ENCODE measurements at regions not wholly inside any gene's neighbourhood (a gene's known extent, or its start where the extent isn't known, plus 50 kb on each side); places are given as distances from the start of the nearest gene placed in this dataset.

GRCh38 chr2:3033315-3033714, 344.3 kb downstream of the EIPR1 start:
- no peak for TF ChIP-seq CTCF (IDR thresholded peaks at IDR 0.05)
- no peak for TF ChIP-seq POLR2A (IDR thresholded peaks at IDR 0.05)

All from right lobe of liver (tissue), 4 donors.